ENCODE measurements at regions not wholly inside any gene's neighbourhood (a gene's known extent, or its start where the extent isn't known, plus 50 kb on each side); places are given as distances from the start of the nearest gene placed in this dataset.
"Not testable (repeated sequence)": the region's sequence is repeated elsewhere in the genome, so short reads cannot be mapped to it uniquely, and the experiment has no call there.

DNA sequence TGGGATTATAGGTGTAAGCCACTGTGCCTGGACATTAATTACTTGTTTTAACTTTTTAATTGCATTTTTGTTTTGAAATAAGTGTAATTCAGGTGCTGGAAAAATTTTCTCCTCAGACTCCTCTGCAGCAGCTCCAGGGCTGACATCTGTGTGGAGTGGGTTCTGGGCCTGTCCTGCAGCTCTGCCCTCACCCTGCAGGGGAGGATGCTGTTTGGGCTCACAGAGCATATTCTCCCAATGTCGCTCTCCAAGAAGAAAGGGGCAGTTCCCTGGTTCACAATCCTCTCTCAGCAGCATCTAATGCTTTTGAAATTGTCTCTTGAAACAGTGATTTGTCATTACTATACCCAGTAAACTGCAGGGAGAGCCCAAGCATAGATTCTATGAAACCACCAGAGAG lies 995.7 kb downstream of the TMEM121 start:
- not testable (repeated sequence) for DNase-seq

DNA sequence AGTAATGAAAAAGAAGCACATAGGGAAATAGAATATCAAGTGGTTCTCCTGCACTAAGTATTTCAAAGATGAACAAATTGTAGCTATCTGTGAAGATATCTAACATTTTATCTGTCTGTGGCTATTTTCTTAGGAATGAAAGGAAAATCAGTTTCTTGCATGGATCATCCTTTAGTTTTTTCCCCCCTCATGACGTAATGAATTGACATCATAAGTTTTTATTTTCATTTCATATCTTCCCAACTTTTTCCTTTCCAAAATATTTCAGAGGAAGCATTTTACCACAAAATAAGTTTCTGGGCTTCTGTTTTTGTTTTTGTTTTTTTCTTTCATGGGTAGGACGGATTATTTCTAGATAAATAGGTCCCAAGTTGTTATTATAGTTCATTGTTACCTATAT lies 996.6 kb downstream of the TMEM121 start:
- DNase-seq, result no peak

DNA sequence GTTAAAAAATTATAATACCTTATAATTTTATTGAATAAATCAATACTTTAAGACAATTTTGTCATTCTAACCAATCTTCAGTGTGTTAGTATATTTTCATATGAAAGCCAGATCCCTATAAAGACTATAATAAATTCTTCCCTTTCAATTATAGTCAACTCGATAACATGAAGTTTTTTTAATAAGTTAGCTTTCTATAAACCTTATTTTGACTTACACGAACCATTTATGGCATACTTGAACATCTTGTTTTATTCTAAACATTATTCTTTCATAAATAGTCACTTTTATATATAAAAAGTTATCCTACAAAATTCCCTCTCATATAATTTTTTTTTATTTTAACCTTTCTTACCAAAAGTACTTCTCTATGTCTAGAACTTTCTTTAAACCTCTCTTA lies 1002.3 kb downstream of the TMEM121 start:
- no peak for DNase-seq

DNA sequence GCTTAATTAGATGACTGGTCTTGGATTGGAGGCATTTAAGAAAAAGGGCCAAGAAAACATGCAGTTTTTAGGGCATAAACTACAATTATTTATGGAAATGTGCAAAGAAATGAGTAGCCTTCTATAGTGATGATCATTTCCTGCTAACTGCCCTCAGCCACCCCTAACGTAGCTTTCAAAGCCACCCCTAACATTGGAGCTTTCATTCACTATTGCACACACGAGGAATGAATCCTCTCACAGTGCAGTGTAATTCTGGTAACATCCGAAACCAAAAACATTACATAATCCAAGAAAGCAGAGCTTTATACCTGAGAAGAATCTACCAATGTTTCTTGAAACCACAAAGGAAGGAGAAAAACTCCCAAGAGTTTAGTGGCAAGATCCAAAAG lies 1003.6 kb downstream of the TMEM121 start:
- no peak for DNase-seq

DNA sequence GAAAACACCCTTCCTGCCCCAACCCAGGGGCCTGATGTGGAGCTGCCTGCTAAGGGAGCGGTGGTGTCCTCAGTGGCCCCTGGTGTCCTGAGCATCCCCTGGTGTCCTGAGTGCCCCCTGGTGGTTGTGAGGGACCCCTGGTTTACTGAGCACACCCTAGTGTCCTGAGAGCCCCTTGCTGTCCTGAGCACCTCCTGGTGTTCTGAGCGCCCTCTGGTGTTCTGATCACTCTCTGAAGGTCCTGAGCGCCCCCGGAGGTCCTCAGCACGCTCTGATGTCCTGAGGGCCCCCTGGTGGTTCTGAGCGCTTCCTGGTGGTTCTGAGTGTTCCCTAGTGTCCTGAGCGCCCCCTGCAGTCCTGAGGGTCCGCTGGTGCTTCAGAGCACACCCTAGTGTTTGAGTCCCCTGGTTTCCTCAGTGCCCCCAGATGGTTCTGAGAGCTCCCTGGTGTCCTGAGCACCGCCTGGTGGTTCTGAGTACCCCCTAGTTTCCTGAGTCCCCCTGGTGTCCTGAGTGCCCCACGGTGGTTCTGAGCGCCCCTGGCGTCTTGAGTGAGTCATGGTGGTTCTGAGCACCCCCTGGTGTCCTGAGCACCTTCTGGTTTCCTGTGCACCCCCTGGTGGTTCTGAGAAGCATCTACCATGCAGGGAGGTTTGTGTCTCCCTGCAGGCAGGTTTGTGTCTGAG lies 1004.2 kb downstream of the TMEM121 start:
- DNase-seq, result peak; percentile 78

DNA sequence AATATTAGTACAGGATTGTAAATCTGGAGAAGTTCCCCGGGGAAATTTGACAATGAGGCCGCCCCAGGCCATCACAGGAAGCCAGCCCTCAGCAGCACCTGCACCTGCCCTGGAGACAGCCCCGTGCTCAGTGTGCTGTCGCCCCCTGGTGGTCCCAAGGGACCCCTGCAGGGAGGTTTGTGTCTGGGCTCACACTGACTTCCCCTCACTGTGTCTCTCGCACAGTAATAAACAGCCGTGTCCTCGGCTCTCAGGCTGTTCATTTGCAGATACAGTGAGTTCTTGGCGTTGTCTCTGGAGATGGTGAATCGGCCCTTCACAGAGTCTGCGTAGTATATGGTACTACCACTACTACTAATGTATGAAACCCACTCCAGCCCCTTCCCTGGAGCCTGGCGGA lies 1011.2 kb downstream of the TMEM121 start:
- DNase-seq, result not testable (repeated sequence)

DNA sequence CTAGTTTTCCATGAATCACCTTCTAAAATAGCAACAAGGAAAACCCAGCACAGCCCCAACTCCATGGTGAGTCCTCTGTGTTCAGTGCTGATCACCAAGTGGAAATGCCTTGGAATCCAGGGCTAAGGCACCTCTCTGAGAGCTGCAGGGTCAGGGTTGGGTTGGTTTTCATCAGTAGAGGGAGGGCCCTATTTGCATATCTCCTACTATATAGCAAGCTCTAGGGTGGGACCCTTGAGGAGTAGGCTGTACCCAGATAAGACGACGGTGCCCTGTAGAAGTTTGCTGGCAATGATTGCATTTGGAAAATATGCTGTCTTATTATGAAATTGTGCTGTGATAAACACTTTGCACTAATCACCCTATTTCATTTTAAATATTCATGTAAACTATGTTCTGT lies 1011.8 kb downstream of the TMEM121 start:
- DNase-seq, result no peak

DNA sequence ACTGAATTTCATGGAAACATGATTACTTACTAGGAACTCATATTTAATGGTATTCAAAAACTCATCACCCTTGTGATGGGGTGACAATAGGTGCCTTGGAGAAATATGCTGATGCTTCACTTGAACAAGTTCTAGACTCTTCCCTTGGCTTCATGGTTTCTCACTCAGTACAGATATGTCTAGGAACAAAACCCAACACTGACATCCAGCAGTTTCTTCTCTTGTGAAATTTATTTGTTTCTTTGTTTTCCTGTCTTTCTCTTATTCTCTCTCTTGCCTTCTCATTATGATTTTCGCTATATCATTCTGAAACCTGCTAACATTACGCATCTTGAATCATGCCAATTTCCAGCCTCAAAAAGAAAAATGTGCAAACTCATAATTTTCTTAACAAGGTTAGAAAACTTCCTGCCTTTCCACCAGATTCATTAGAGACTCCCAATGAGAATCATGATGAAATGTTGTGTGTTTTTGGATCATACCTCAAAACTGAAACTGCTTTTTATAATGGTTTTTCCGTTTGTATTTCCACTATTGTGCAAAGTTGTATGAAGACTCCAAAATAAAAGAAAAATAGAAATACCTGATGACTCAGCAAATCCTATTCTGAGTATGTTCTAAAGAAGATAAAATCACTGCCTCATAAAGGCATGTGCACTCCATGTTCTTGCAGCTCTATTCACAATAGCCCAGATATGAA lies 1021.5 kb downstream of the TMEM121 start:
- DNase-seq, result no peak

DNA sequence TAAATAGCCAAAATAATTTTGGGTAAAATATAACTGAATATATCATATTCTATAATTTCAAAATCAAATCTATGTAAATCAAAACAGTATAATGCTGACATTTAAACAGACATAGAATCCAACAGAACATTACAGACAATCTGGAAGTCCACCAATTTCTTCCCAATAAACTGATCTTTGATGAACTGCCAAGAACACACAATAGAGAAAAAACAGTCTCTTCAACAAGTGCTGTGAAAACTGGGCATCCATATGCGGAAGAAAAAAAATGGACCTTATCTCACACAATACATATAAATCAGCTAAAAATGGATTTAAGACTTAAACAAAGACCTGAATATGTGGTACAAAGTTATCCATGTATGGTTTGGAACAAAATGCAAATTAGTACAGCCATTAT lies 1022.7 kb downstream of the TMEM121 start:
- no peak for DNase-seq

DNA sequence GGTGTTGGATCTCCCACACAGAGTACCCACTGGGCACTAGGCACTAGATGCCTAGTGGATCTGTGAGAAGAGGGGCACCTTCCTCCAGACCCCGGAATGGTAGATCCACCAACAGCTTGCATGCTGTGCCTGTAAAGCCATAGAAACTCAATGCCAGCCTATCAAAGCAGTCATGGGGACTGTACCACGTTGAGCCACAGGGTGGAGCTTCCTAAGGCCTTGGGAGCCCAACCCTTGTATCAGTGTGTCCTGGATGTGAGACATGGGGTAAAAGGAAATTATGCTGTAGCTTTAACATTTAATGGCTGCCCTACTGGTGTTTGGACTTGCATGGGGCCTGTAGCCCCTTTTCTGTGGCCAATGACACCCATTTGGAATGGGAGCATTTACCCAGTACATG lies 1024.9 kb downstream of the TMEM121 start:
- DNase-seq, result no peak

DNA sequence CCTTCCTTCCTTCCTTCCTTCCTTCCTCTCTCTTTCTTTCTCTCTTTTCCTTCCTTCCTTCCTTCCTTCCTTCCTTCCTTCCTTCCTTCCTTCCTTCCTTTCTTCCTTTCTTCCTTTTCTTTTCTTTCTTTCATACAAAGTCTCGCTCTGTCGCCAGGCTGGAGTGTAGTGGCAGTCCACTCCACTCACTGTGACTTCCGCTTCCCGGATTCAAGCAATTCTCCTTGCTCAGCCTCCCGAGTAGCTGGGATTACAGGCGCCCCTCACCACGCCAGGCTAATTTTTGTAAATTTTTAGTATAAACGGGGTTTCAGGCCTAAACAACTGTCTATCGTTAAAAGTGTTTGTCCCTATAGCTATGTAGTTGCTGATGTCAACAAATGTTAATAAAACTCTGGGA lies 1029.8 kb downstream of the TMEM121 start:
- DNase-seq, result not testable (repeated sequence)

DNA sequence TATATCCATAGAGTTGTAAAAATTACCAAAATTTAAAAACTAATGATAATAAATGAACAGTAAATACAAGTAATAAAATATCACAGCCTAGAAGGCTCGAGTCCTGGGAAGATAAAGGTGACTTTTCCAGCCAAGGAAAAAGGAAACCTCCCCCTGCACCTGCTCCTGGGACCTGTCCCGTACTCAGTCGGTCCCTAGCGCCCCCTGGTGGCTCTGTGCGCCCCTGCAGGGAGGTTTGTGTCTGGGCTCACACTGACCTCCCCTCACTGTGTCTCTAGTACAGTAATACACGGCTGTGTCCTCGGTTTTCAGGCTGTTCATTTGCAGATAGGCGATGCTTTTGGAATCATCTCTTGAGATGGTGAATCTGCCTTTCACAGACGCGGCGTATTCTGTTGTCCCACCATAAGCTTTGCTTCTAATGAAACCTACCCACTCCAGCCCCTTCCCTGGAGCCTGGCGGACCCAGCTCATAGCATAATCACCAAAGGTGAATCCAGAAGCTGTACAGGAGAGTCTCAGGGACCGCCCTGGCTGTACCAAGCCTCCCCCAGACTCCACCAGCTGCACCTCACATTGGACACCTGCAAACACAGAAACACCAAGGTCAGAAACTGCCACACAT lies 1030.4 kb downstream of the TMEM121 start:
- peak; percentile 94 for DNase-seq

DNA sequence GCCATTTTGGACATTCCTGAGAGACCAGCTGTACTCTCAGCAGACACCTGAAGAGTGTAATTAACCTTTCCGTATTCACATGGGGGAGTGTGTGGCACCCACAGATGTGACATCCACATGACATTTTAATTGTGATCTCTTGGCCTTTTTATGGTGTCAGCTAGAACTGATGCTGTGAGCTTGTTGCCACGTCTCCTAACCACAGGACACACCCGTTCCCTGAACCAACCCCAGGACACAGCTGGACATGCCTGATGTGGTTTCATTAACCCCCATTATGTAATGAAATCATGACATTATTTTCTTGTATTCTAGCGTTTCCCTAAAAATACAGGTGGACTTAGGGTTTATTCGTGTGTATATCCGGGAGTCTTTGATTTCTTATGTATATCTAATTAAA lies 1036.1 kb downstream of the TMEM121 start:
- DNase-seq, result no peak

DNA sequence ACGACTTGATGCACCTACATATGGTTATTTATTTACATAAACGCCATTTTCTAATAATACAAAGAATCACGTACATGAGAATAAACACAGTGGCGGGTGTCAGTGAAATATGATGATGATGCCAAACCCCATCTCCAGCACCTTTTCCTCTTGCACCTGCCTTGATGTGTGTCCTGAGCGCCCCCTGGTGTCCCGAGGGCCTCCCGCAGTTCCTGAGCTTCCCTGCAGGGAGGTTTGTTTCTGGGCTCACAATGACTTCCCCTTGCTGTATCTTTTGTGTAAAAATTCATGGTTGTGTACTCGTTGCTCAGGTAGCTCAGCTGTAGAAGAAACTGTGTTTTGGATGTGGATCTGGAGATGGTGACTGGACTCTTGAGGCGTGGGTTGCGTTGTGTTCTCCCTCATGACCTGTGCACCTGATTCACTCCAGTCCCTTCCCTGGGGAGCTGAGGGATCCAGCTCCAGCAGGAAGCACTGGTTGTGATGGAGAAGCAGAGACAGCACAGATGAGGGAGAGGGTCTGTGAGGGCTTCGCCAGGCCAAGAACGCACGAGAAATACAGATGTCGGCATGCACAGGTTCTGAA lies 1037.8 kb downstream of the TMEM121 start:
- peak; percentile 79 for DNase-seq

DNA sequence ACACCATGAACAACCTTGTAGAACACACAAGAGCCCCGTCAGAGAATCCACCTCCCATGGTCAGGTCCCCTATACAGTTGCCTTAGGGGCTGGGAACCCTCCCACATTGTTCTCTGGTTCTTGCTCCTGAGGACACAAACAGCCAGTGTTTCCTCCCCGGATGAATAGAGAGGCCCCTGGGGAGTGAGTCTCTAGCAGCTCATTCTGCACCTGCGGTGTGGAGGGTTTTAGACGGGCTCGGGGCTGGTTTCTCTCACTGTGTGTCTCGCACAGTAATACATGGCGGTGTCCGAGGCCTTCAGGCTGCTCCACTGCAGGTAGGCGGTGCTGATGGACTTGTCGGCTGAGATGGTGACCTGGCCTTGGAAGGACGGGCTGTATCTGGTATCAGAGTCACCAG lies 1052.1 kb downstream of the TMEM121 start:
- DNase-seq, result no peak

DNA sequence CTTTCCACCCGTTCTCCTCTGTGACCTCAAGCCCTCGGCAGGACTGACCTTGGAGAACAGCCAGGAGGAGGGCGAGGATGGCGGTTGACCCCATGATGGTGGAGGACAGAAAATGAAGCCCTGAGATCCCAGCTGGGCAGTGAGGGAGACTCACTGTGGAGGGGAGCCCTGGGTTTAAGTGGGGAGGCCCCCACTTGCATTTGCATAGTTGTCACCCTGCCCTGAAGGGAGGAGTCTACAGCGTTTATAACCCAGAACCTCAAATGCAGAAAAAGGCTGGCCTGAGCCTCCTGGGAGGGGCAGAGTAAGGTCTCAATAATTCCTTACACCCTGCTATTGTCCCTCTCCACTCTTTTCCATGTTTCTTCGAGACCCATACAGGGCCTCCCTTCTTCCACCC lies 1052.7 kb downstream of the TMEM121 start:
- DNase-seq, result no peak

DNA sequence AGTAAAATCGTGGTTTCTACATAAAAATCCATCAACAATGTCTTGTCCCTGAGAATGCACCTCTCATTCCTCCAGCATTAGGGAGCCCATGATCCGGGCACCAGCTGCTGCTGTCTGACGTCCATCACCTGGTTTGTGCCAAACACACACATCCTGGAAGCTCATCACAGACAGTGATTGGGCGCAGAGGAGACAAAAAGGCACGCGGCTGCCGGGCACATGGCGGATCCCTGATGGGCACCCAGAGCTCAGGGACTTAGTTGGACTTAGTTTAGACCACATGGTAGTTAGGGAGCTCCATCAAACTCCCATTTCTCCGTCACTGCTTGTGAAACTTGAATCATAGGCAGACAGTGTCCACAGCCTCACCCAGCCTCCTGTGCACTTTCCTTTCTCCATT lies 1059.3 kb downstream of the TMEM121 start:
- no peak for DNase-seq

DNA sequence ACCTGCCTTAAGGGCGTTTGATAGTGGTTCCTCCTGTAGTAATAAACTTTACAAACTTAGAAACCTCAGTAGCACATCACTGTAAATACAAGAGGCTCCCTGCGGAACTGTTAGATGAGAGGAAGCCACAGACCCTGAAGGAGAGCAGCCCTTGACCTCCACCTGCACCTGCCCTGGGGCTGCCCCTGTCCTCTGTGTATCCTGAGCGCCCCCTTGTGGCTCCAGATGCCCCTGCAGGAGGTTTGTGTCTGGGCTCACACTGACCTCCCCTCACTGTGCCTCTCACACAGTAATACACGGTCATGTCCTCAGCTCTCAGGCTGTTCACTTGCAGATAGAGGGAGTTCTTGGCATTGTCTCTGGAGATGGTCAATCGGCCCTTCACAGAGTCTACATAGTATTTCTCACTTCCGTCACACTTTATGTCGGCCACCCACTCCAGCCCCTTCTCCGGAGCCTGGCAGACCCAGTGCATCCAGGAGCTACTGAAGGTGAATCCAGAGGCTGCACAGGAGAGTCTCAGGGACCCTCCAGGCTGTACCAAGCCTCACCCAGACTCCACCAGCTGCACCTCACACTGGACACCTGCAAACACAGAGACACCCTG lies 1059.8 kb downstream of the TMEM121 start:
- DNase-seq, result peak; percentile 86

DNA sequence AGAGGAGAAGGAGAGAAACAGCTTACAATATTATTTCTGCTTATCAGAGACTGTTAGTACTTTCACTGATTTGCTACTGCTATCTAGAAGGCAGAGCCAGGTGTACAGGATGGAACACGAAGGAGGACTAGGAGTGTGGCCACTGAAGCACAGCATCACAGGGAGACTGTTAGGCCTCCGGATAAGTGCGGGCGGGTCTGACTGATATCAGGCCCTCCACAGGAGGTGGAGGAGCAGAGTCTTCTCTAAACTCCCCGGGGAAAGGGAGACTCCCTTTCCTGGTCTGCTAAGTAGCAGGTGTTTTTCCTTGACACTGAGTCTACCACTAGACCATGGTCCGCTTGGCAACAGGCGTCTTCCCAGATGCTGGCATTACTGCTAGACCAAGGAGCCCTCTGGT lies 1065.2 kb downstream of the TMEM121 start:
- DNase-seq, result not testable (repeated sequence)

DNA sequence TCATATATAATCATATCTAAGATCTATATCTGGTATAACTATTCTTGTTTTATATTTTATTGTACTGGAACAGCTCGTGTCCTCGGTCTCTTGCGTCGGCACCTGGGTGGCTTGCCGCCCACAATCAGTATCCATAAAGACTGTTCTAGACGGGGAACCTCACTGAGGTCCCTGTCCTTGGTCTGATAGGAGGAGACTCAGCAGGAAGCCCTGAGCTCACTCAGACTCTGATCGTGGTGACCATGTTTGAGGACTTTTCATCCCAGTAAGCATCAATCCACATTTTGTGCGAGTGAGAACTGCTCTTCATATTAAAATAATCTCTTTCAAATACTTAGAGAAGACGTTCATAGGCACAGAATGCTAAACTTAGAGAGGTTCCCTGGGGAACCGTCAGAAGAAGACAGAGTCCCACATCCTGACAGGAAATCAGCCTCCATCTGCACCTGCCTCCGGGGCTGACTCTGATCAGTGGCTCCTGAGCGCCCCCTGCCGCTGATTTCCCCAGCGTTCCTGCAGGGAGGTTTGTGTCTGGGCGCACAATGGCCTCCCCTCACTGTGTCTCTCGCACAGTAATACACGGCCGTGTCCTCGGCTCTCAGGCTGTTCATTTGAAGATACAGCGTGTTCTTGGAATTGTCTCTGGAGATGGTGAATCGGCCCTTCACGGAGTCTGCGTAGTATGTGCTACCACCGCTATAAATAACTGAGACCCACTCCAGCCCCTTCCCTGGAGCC lies 1065.9 kb downstream of the TMEM121 start:
- DNase-seq, result peak; percentile 97

DNA sequence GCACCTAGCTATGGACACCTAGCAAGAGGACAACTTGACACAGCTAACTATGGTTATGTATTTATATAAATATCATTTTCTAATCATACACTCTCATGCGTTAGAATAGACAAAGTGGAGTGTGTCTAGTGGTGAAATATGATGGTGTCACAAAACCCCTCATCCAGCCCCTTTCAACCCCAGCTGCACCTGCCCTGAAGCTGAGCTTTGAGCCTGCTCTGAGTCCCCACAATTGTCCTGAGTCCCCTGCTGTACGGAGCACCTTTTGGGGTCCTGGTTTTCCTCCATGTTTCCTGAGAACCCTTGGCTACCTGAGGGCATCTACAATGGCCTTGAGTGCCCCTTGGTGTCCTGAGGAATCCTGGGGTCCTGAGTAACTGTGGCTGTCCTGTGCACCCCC lies 1072.8 kb downstream of the TMEM121 start:
- DNase-seq, result no peak

DNA sequence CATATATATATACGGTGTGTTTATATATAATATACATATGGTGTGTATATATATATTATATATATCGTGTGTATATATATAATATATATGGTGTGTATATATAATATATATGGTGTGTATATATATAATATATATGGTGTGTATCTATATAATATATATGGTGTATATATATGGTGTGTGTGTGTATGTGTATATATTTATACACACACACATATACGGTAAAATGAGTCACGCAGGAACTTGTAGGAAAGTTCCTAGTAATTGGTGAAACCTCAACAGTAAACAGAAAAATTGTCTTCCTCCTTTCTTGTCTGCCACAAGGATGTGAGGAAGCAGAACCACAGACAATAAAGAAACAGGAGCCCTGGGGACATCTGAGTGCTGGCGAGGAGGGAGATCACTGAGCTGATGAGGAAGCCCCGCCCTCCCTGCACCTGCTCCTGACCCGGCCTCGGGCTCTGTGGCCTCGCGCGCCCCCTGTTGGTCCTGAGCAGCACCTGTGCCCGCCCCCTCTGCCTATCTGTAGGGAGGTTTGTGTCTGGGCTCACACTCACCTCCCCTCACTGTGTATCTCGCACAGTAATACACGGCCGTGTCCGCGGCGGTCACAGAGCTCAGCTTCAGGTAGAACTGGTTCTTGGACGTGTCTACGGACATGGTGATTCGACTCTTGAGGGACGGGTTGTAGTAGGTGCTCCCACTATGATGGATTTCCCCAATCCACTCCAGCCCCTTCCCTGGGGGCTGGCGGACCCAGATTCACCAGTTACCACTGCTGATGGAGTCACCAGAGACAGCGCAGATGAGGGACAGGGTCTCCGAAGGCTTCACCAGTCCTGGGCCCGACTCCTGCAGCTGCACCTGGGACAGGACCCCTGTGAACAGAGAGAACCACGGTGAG lies 1079.4 kb downstream of the TMEM121 start:
- peak; percentile 92 for DNase-seq

Data from stimulated activated CD8-positive, alpha-beta memory T cell treated with anti-CD3 and anti-CD28 coated beads, Interleukin-4, amount 100 ng/mL, for 48 hours (primary cell).